HUDEP-2 (cell line): ENCODE measurements at regions not wholly inside any gene's neighbourhood (a gene's known extent, or its start where the extent isn't known, plus 50 kb on each side); places are given as distances from the start of the nearest gene placed in this dataset.

Experiments used
- DNase-seq, 76 experiments: peaks; one replicate each; lab custom pipeline; 2025; ENCODE audit not compliant: unreplicated experiment in 76 of 76; lab: John Stamatoyannopoulos, UW

DNA sequence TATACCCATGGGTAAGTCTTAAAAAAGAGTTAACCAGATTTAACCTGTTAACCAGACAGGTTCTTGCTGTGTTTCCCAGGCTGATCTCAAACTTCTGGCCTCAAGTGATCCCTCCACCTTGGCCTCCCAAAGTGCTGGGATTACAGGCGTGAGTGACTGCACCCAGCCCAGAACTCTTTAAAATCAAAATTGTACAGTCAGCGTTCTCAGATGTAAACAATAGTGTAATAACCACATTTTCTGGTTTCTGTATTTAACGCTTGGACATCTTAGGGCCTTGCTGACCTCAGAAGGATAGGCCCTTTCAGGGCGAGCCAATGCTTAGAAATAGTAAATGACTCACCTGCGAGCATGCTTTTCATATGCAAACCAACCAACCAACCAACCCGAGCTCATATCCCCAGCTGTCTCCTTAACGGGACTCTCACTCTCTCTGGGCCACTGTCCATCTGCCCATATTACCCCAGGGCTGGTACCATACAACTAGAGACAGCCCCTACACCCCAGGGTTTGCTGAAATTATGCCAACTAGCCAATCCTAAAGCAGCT lies 415.0 kb upstream of the XYLT1 start:
- no peak for DNase-seq

DNA sequence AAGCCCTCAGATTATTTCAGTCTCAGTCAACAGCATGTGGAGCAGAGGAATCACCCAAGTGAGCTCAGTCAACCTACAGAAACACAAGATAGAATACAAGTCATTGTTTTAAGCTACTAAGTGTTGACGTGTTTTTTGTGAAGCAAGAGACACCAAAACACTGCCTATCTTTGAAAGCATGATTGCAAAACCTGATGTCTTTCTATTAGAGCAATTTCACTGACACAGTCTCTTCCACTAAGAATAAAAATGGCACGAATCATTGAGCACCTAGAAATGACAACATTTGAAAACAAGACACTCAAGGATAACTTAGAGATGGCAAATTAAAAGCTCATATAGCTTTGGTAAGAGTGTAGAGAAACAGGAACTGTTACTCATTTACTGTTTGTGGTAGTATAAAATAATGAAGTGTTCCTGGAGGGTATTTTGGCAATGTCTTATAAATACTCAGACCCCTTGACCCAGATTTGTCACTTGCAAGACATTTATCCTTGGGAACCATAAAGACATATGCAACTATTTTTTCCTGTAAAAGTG lies 407.1 kb upstream of the XYLT1 start:
- DNase-seq, result no peak

DNA sequence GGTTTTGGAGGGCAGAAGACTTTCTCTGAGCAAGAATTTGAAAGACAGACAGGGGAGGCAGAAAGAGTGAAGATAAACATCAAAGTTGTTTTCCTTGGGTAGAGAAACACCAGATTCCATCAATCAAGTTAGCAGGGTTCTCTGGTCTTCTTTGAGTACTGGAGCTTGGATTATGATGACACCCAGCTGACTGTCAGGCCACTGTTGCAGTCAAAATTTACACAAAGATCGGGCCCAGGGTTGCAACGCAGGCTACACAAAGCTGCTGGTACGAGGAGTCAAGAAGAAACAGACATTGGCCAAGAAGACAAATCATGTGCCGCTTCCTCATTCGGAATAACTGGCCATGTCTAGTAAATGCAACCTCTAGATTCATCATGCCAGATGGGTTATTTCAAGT lies 396.2 kb upstream of the XYLT1 start:
- no peak for DNase-seq

DNA sequence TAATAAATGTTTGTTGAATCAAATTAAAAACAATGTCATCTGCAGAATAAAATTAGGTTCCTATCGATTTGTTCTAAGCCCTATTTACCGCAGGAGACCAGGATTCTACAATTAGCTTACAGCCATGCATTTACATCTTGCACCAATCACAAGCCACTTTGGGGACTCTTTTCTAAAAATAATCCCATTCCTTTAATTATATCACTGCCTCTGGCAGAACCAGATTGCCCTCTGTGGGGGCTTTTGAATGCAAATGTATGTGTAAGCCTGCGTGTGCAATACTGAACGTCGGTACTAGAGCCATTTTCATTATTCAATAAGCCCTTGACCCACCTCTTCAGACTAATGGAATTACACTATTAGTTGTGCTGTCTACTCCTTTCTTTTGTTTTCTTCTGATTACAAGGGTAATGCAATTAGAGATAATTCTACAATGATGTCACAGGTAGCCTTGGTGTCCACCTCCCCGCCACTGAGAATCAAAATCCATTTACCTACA lies 391.3 kb upstream of the XYLT1 start:
- DNase-seq, result no peak

DNA sequence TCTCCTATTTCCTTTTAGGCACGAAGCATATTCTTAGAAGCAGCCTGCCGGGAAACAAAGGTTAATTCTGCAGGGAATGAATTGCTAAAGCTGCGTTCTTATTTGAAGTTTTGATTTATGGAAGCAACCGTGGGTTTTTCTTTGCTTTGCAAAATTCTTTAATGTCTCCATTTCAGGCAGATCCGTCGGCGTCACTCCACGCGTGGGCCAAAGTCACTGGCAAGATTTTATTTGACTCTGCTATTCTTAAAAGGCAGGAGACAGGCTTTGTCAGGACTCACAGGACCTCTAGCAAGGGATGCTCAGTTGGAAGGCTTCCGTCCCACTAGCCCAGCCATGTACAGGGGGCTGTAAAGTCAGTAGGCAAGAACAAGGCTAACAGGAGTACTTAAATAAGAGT lies 387.3 kb upstream of the XYLT1 start:
- no peak for DNase-seq

DNA sequence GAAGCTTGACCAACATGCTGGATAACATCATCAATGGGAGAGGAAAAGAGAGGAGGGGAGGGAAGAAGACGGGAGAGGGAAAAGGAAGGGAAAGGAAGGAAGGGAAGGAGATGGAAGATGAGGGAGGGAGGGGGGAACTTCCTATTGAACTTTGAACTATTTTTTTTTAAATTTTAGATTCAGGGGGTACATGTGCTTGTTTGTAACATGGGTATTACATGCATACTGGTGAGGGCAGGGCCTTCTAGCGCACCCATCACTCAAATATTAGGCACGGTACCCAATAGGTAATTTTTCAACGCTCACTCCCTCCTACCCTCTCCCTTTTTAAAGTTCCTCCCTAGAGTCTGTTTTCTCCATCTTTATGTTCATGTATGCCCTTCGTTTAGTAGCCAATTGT lies 383.2 kb upstream of the XYLT1 start:
- DNase-seq, result no peak

DNA sequence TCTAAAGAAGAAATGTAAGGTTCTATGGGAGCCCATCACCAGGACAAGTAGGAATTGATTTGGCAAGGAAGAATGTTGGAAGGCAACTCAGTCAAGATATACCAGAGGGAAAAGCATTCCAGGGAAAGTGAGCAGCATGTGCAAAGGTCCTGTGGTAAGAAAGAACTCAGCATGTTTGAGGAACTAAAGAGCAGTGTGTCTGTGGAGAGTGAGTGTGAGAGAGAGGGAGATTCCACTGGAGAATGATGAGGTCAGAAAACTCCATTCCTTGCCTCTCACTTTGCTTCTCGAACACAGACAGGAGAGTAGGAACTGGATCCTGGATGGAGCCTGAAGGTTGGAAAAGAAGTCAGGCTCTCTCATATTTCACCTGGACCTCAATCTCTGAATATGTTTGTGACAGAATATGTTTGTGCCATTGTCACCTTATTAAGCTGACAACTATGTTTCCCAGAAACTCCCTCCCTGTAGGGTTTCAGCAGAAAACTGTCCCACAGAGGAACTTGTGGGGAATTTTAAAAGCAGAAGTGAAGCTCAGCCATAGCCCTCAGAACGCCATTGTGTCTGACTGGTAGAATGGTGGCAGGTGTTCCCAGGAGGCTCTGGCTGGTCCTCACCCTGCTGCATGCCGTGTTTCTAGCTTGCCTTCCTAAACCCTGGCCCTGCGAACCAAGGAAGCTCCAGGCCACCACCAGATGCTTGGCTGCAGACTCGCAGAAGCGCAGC lies 382.4 kb upstream of the XYLT1 start:
- DNase-seq, result no peak

DNA sequence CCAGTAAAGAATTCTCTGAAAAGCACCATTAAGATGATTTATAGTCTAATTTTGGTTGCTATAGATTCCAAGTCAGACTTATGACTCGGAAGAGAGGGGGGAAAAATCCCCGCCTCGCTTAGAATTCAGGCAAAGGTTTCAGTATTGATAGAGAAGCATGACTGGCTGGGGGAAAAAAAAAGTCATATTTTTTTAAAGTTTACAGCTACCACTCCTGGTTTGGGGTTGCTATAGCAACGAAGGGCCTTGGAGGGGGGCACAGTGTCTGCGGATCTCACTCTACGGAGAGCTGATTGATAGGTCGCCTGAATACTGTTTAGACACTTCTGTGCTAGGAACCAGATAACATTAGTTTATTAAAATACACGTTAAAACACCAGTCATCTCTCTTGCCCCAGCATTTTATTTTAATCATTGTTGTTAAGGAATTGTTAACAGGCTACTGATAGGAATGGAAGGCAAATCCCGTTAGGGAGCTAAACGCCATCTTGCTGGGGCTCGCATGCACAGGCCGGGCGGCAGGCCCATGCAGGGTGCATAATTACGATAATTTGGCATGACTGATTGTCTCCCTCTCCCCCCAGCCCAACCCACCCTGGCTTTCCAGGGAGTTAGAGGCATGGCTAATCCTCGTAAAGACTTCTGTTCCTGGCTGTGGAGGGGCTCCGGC lies 380.0 kb upstream of the XYLT1 start:
- DNase-seq, result no peak

DNA sequence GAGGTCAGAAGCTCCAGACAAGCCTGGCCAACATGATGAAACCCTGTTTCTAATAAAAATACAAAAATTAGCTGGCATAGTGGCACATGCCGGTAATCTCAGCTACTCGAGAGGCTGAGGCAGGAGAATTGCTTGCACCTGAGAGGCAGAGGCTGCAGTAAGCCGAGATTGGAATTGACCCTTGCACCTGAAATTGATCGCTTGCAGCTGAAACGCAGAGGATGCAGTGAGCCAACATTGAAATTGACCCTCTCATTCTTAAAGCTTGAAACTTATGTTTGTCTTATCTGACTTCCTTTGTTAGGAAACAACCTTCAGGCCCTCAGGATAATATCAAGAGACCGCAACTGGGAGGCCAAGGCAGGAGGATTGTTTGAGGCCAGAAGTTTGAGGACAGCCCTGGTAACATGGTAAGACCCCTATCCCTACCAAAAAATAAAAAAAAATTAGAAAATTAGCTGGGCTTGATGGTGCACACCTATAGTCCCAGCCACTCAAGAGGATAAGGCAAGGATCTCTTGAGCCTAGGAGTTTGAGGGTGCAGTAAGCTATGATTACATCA lies 376.6 kb upstream of the XYLT1 start:
- DNase-seq, result no peak

DNA sequence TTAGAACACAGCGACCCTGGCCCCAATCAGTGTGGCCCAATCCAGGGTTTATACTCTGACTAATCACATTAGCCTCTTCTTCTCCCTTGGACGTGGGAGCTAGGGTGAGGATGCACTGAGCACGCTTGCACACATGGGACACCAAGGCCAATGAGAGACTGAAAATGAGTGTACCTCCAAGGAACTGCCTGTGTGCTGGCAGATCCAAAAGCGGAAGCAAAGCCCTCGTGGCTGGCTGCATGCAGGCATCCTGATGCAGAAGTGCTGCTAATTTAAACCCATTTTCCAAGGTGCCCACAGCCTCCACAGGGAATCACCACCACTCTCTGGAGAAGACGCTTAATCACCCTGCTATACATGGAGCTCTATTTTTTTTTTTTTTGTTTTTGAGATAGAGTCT lies 375.3 kb upstream of the XYLT1 start:
- DNase-seq, result no peak

DNA sequence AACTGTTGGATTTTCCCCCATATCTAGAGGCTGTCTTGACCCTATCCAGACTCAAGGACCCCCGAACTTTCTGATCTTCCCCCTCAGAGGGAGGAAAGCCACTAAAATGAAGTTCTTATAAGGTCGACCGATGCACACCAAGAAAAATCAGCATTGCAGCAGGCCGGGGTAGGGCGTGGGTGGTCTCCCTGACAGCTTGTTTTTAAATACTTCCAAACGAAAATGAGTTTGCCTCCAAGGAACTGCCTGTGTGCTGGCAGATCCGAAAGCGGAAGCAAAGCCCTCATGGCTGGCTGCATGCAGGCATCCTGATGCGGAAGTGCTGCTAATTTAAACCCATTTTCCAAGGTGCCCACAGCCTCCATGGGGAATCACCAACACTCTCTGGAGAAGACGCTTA lies 374.3 kb upstream of the XYLT1 start:
- DNase-seq, result no peak

DNA sequence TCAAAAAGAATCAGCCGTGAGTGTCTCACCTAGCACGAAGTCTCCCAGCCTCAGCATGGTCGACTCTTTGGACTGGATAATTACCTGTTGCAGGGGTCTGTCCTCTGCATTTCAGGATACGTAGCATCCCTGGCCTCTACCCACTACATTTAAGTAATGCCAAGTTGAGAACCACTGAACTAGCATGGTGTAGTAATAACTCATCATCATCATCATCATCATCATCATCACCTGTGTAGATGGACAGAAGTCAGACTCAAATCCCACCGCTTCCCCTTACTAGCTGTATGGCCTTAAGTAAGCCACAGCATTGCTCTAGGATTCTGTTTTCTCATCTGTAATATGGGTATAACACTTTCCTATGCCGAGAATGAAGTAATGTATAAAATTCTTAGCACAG lies 373.1 kb upstream of the XYLT1 start:
- no peak for DNase-seq

DNA sequence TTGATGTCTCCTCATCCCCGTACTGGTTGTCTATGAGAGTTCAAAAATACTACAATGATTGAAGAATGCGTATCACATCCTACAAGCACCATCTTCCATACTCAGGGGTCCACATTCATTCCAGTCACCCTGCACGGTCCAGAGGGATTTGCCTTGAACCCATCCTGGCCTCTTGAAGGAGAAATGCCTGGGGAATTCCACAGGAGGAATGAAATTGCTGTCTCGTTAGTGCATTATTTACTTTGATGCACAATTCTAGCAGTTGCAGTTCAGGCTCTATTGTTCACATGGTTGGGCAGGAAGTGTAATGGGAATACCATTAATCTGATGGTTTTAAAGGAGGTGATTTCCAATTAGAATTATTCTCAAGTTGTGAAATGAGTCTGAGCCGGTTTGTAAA lies 369.1 kb upstream of the XYLT1 start:
- DNase-seq, result no peak

DNA sequence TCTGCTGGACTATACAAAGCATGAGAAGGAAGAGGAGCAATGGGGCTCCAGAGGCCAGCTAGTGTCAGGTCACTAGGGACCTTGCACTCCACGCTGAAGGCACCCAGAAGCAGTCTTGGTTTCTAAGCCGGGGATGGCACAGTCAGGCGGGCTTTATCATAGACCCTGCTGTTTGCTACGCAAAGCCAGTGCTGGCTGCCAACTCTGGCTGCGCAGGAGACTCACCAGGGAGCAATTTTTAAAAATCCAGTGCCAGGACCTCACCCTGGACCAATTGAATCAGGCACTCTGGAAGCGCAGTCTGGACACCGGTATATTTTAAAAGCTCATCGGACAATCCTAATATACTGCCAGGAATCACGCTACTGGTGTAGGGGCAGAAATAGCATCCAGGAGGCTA lies 368.5 kb upstream of the XYLT1 start:
- no peak for DNase-seq

DNA sequence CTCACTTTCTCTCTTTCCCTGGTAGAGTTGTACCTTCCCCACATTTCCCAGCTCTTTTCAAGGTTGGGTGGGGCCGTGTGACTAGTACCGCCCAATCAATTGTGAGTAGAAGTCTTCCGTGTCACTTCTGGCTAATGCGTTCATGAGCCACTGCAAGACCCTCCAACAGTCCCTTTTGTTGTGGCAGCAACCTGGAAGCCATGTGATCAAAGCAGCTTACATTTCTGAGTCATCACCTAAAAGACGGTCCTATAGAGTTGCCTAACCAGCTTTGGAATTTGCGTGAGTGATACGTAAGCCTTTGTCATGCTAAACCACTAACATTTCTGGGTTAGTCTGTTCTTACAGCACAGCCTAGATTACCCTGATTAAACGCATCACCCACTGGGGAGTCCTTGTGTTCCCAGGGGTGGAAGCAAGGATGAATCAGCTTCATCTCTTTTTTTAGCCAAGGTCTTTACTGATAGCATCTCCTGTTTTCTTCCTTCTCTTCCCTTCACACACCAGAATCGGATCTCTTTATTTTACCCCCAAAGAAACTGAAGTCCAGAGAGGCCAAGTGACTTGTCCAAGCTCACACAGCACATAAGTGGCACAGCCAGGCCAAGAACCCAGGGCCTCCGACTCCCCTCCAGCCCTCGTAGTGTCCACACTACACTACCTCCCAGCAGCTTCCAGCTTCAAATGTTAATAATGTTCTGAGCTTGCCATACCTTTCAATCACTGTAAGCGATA lies 366.3 kb upstream of the XYLT1 start:
- no peak for DNase-seq

DNA sequence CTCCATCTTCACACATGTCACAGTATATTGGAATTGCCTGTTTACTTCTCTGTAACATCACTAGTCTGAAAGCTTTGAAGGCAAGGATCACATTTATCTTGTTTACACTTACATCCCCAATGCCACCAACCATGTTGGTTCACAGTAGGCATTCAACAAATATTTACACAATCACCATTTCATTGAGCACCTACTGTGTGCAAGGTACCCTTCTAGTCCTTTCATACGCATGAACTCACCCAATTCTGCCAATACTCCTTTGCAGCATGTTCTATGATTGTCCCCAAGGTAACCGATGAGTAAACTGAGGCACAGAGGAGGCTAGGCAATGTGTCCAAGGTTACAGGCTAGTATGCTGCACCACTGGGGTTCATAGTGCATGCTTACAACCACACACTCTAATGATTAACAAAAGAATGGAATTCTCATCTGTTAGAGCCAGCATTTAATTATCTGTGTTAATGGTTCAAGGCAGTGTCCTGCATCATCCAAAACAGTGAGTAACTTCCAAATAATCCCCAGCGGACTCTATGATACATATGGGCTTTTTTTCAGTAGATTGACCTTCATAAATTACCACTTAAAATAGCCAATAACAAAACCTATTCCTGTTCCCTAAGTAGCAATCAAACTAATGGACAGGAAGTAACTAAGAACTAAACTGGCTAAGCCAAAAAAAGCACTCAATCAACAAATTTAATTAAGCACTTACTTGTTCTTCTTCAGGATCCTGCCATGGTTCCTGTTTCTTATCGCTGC lies 364.5 kb upstream of the XYLT1 start:
- DNase-seq, result no peak

DNA sequence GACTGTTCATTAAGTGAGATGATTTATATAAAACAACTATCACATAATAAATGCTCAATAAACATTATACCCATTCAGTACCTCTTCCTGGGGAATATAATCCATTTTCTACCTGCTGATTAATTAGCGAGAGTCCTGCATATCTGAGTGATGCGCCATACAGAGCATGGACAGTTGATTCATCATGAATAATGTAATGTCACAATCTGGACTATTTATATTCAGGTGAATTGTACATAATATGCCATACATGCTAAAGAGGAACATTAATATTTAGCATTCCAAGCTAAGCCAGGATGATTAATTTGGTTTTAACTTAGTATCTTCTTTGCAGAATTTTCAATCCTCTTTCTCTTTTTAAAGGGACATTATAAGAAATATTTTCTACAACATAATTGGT lies 362.0 kb upstream of the XYLT1 start:
- DNase-seq, result no peak

DNA sequence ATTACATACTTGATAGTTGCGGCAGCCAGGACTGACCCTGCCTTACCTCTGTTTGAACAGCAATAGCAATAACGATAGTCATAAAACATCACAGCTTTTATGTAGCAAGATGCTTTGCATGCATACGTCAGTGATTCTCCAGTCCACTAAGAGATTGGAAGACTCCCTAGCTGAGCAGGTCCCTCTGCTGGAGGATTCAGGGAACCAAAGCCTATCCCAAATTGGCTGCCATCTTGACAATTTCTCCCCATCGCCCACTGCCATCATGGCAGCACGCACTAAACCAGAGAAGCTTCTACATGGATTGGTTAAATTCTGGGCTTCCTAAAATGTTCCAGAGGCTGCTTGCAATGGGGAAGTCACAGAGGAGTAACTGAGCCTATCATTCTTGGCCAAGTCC lies 360.6 kb upstream of the XYLT1 start:
- no peak for DNase-seq

DNA sequence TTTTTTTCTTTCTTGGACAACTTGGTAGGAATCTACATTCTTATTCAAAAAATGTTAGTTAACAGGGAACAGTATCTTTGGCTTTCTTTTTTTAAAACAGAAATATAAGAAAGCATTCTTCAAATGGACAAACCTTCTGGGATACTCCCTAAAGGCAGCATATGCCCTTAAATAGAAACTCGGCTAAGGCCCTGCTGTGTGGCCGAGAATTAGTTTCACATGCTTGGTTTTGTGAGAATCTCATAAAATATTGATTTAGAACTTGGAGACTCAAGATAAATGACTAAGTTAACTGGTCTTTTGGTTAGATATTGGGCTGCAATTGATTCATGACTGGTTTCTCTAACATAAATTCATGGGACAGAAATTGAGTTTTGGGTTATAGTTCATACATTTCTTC lies 359.9 kb upstream of the XYLT1 start:
- no peak for DNase-seq

DNA sequence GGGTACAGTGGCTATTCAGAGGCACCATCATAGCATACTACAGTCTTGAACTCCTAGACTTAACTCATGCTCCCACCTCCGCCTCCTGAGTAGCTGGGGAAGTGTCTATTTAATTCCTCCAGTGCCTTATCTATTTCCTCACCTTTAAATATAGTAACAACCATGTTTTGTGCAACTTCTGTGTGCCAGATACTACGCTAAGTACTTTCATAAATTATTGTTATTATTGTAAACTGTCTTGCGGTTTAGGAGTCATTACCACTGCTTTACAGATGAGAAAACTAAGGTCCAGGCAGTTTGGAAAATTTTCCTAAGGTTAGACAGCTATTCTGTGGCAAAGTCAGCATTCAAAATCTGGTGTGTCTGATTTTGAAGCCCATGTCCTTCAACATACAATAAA lies 359.1 kb upstream of the XYLT1 start:
- no peak for DNase-seq
